Prostate gland (tissue), 1 donor: ENCODE measurements at regions not wholly inside any gene's neighbourhood (a gene's known extent, or its start where the extent isn't known, plus 50 kb on each side); places are given as distances from the start of the nearest gene placed in this dataset.

Experiments used
- POLR2A ChIP-seq: fragments of 450-650 bp; IDR thresholded peaks from one replicate; pipeline ENCODE4 v1.6.1; 2016; ENCODE audit warnings: antibody characterized with exemption, mild to moderate bottlenecking
- POLR2AphosphoS5 ChIP-seq: sonication (generic); formaldehyde crosslinking; IDR thresholded peaks from one replicate; pipeline ENCODE4 v1.6.1; 2017; ENCODE audit warnings: antibody characterized with exemption

DNA sequence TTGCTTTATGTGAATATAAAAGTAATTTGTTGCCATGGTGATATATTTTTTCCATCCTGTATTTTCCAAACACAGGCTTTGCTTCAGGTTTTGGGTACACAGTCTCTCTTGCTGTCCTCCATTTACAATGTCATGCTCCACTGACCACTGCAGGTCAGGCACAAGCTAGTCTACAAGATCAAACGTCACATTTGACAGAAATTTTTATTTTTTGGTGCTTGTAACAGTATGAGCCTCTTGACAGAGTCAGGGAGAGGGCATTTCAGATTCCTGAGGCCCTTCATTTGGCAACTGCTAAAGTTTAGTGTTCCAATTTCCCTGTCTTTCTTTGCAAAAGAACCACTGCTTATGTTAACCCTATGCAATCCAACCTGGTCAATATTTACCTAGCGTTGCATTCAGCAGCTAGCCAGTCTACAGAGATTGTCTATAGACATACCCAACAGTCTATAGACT lies 175.0 kb downstream of the RFC3 start:
- TF ChIP-seq POLR2A: no peak
- no peak for TF ChIP-seq POLR2AphosphoS5
